ENCODE measurements at regions not wholly inside any gene's neighbourhood (a gene's known extent, or its start where the extent isn't known, plus 50 kb on each side); places are given as distances from the start of the nearest gene placed in this dataset.

- TF ChIP-seq, protein P1, sequence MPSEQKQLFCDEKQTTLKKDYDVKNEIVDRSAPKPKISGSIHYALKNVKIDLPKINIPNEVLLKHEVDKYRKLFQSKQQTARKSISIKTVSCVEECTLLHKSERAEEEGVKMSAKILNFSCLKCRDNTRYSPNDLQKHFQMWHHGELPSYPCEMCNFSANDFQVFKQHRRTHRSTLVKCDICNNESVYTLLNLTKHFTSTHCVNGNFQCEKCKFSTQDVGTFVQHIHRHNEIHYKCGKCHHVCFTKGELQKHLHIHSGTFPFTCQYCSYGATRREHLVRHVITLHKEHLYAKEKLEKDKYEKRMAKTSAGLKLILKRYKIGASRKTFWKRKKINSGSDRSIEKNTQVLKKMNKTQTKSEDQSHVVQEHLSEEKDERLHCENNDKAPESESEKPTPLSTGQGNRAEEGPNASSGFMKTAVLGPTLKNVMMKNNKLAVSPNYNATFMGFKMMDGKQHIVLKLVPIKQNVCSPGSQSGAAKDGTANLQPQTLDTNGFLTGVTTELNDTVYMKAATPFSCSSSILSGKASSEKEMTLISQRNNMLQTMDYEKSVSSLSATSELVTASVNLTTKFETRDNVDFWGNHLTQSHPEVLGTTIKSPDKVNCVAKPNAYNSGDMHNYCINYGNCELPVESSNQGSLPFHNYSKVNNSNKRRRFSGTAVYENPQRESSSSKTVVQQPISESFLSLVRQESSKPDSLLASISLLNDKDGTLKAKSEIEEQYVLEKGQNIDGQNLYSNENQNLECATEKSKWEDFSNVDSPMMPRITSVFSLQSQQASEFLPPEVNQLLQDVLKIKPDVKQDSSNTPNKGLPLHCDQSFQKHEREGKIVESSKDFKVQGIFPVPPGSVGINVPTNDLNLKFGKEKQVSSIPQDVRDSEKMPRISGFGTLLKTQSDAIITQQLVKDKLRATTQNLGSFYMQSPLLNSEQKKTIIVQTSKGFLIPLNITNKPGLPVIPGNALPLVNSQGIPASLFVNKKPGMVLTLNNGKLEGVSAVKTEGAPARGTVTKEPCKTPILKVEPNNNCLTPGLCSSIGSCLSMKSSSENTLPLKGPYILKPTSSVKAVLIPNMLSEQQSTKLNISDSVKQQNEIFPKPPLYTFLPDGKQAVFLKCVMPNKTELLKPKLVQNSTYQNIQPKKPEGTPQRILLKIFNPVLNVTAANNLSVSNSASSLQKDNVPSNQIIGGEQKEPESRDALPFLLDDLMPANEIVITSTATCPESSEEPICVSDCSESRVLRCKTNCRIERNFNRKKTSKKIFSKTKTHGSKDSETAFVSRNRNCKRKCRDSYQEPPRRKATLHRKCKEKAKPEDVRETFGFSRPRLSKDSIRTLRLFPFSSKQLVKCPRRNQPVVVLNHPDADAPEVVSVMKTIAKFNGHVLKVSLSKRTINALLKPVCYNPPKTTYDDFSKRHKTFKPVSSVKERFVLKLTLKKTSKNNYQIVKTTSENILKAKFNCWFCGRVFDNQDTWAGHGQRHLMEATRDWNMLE (tag by site-specific recombination; conservative IDR thresholded peaks at IDR 0.05; ENCODE audit: low read depth): no peak
- TF ChIP-seq ATF2 (tag by site-specific recombination; IDR thresholded peaks at IDR 0.05; ENCODE audit: low read depth) (no peak), YY1 (tag by site-specific recombination; IDR thresholded peaks at IDR 0.05) (no peak), ZNF677 (tag by site-specific recombination; IDR thresholded peaks at IDR 0.05) (no peak), CTCF (tag by site-specific recombination; IDR thresholded peaks at IDR 0.05) (no peak), GFI1B (tag by site-specific recombination; IDR thresholded peaks at IDR 0.05) (no peak), ZNF23 (tag by site-specific recombination; IDR thresholded peaks at IDR 0.05; ENCODE audit: borderline replicate concordance) (no peak)
Observed at GRCh38 chr6:51314965-51315364, 496.3 kb downstream of the TFAP2B start.

Data from HEK293 (cell line).